Spleen (tissue), 3 donors: ENCODE measurements at regions not wholly inside any gene's neighbourhood (a gene's known extent, or its start where the extent isn't known, plus 50 kb on each side); places are given as distances from the start of the nearest gene placed in this dataset.

Experiments used
- POLR2A ChIP-seq, 3 donors: fragments of 450-650 bp; IDR thresholded peaks; one replicate each; pipeline ENCODE4 v1.5.1; 2017; ENCODE audit warnings: antibody characterized with exemption in 3 of 3, mild to moderate bottlenecking in 1 of 3
- POLR2AphosphoS5 ChIP-seq, 3 donors: sonication (generic); formaldehyde crosslinking; IDR thresholded peaks; one replicate each; pipeline ENCODE4 v1.5.1; 2017; ENCODE audit warnings: antibody characterized with exemption in 3 of 3

- no peak for TF ChIP-seq POLR2A (IDR thresholded peaks at IDR 0.05)
- no peak for TF ChIP-seq POLR2AphosphoS5 (IDR thresholded peaks at IDR 0.05)
Measured at GRCh38 chr6:91279740-91280493, 693.0 kb upstream of the MAP3K7 start.
